ENCODE measurements at regions not wholly inside any gene's neighbourhood (a gene's known extent, or its start where the extent isn't known, plus 50 kb on each side); places are given as distances from the start of the nearest gene placed in this dataset.

DNA sequence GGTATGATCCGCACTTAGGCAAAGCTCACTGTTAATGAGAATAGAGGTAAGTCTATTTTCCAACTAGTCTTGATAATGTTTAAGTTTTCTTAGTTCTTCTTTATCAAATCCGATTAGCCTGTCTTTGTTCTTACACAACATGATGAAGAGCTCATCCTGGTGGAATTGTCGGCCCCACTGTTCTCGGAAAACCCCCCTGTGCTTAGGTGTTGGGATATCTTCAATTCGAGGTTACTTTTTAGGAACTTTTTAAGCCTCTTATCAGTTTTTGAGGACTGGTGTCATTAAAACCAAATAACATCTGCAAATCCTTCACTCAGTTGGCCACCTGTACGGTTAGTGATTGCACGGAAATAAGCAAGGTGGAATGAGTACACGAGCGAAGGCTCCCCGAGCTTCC lies 60.7 kb upstream of the KIF26B start:
- Histone ChIP-seq H3K27me3 (no peaks in the 10 kb centered on the region), H3K4me1 (no peaks in the 10 kb centered on the region), H3K9me3 (no peaks in the 10 kb centered on the region), H3K4me3 (no peak overlapping the region), H3K36me3 (peaks cover 0 to 7% (median 0%) of the 10 kb centered on the region in 3 donors), H3K27ac (no peak overlapping the region)
- TF ChIP-seq, protein P1, sequence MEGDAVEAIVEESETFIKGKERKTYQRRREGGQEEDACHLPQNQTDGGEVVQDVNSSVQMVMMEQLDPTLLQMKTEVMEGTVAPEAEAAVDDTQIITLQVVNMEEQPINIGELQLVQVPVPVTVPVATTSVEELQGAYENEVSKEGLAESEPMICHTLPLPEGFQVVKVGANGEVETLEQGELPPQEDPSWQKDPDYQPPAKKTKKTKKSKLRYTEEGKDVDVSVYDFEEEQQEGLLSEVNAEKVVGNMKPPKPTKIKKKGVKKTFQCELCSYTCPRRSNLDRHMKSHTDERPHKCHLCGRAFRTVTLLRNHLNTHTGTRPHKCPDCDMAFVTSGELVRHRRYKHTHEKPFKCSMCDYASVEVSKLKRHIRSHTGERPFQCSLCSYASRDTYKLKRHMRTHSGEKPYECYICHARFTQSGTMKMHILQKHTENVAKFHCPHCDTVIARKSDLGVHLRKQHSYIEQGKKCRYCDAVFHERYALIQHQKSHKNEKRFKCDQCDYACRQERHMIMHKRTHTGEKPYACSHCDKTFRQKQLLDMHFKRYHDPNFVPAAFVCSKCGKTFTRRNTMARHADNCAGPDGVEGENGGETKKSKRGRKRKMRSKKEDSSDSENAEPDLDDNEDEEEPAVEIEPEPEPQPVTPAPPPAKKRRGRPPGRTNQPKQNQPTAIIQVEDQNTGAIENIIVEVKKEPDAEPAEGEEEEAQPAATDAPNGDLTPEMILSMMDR (IDR thresholded peaks at IDR 0.05), result no peak
- no peak for DNase-seq
- intact Hi-C loops (cut with DNase I; ENCODE audit: low total_unique reads), result no loop called here

DNA sequence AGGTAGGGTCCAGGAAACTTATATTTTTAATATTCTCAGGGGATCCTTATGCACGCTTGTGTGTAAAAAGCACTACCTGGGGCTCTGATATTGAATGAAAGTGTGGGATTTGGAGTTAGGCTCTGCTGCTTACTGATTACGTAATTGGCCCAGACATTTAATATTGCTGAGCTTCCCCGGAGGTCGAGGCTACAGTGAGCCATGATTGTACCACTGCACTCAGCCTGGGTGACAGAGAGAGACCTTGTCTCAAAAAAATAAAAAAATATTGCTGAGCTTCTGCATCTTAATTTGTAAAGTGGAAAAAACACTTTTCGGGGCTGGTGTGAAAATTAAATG lies 62.2 kb upstream of the KIF26B start:
- no peaks in the 10 kb centered on the region for H3K27me3 ChIP-seq
- TF ChIP-seq, protein P1 (IDR thresholded peaks at IDR 0.05), result no peak
- no peaks in the 10 kb centered on the region for H3K4me1 ChIP-seq
- no peaks in the 10 kb centered on the region for H3K9me3 ChIP-seq
- no peak for DNase-seq
- no peak overlapping the region for H3K4me3 ChIP-seq
- H3K36me3 ChIP-seq, result peaks cover 0 to 7% (median 0%) of the 10 kb centered on the region in 3 donors
- intact Hi-C loops (cut with DNase I; ENCODE audit: low total_unique reads), result no loop called here
- H3K27ac ChIP-seq, result no peak overlapping the region

DNA sequence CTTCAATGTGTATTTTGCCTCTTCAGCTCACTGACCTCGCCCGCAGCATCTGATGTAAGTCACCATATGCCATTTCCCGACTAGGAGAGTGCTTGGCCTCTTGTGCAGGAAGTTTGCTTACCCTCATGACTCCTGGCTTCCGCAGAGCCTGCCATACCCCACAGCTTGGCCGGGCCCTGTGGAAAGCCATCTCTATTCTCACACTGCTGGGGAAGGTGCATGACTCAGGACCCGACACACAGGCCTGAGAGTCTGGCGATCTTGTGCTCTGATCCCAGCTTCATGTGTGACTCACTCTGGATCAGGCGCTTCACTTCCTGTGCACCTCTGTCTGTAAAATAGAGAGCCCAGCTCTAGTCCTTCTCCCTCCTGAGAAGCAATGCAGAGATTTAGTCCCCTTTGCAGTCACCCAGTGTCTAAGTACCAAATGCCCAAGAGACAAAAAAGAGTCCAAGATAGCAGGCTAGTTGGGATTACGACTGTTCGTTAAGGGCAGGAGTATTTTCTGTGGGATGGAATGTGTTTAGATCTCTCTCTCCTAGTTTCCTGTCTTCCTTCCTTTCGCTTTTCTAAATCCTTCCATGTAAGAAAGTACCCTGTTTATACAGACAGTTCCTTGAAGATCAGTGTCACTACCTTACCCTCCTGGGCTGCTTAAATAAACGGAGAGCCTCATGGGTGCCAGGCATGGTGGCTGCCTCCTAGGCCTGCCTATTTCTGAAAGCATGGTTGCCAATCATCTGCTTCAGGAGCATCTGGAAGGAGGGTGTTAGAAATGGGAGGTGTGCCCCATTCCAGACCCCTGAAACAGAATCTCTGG lies 62.8 kb upstream of the KIF26B start:
- intact Hi-C loops (cut with DNase I; ENCODE audit: low total_unique reads), result no loop called here
- Histone ChIP-seq H3K4me3 (no peak overlapping the region), H3K4me1 (no peaks in the 10 kb centered on the region), H3K36me3 (peaks cover 0 to 7% (median 0%) of the 10 kb centered on the region in 3 donors), H3K9me3 (no peaks in the 10 kb centered on the region), H3K27me3 (no peaks in the 10 kb centered on the region), H3K27ac (no peak overlapping the region)
- DNase-seq, result no peak
- TF ChIP-seq, protein P1 (IDR thresholded peaks at IDR 0.05), result no peak

DNA sequence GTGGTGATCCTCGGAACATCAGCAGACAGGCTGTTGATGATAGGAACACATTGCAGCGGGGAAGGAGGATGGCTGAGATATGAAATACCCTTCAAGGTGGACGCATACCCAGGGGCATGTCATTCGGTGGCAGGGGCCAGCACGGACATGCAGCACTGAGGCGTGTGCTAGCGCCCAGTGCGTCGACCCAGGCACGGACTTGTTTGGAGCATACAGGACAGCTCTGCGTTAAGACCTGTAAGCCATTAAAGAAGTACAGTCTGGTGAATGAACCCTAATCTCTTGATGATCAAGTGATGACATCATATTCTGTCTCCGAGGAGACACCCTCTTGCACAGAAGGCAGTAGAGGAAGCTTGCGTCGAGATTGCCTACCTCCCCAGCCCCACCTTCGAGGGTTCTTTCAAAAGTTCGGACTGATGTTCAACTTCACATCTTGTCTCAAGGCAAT lies 63.6 kb upstream of the KIF26B start:
- TF ChIP-seq, protein P1 (IDR thresholded peaks at IDR 0.05), result no peak
- Histone ChIP-seq H3K9me3 (no peaks in the 10 kb centered on the region), H3K4me3 (no peak overlapping the region), H3K36me3 (peaks cover 0 to 7% (median 0%) of the 10 kb centered on the region in 3 donors), H3K4me1 (no peaks in the 10 kb centered on the region), H3K27ac (no peak overlapping the region), H3K27me3 (no peaks in the 10 kb centered on the region)
- DNase-seq, result no peak
- intact Hi-C loops (cut with DNase I; ENCODE audit: low total_unique reads), result no loop called here

DNA sequence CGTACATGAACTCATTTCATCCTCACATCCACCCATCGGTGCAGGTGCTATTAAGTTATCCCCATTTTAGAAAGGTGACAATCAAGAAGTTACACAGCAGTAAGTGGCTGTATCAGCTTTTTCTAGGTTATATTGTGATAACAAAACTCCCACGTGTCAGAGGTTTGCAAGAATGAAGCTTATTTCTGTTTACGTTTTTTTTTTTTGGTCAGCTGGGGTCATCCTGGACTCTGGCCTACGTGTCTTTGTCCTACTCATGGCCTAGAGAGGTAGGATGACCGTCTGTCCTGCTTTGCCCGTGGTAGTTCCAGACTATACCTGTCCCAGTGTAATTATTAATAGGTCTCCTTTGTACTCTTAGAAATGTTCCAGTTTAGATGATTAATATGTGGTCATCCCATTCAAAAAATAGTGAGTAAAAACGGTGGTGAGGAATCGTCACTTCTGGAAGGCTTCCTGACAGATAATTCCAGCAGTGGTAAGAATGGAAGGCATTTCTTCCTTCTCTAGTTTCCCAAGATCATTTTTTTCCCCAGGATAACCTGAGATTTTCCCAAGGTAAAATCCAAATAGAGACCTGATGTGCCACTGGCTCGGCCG lies 64.2 kb upstream of the KIF26B start:
- Histone ChIP-seq H3K36me3 (peaks cover 0 to 7% (median 0%) of the 10 kb centered on the region in 3 donors), H3K4me1 (no peaks in the 10 kb centered on the region), H3K27ac (no peak overlapping the region), H3K4me3 (no peak overlapping the region), H3K27me3 (no peaks in the 10 kb centered on the region), H3K9me3 (no peaks in the 10 kb centered on the region)
- DNase-seq, result no peak
- intact Hi-C loops (cut with DNase I; ENCODE audit: low total_unique reads), result no loop called here
- TF ChIP-seq, protein P1 (IDR thresholded peaks at IDR 0.05), result no peak

Data from tibial artery (tissue), 4 donors.